ENCODE measurements at regions not wholly inside any gene's neighbourhood (a gene's known extent, or its start where the extent isn't known, plus 50 kb on each side); places are given as distances from the start of the nearest gene placed in this dataset.

GRCh38 chr20:57857969-57858368 is 148.2 kb upstream of the PMEPA1 start:
- TF ChIP-seq CTCF (IDR thresholded peaks at IDR 0.05): no peak
- no peak overlapping the region for H3K4me3 Mint-ChIP-seq (ENCODE audit: unreplicated experiment)
- H3K4me1 Mint-ChIP-seq (ENCODE audit: low read depth): no peaks in the 10 kb centered on the region
- DNase-seq (ENCODE audit: low spot score): no peak
- peaks cover 20% of the 10 kb centered on the region for H3K9me3 Mint-ChIP-seq (ENCODE audit: low read depth)
- peaks cover 1% of the 10 kb centered on the region for H3K36me3 Mint-ChIP-seq (ENCODE audit: low read depth)
- no peak overlapping the region for H3K27ac Mint-ChIP-seq (ENCODE audit: unreplicated experiment)
- H3K27me3 Mint-ChIP-seq (ENCODE audit: low read depth): peaks cover 2% of the 10 kb centered on the region

- Mint-ChIP-seq H3K4me3 (ENCODE audit: unreplicated experiment) (no peak overlapping the region), H3K27ac (ENCODE audit: unreplicated experiment) (no peak overlapping the region), H3K27me3 (ENCODE audit: low read depth) (peaks cover 2% of the 10 kb centered on the region), H3K36me3 (ENCODE audit: low read depth) (peaks cover 1% of the 10 kb centered on the region), H3K9me3 (ENCODE audit: low read depth) (peaks cover 20% of the 10 kb centered on the region), H3K4me1 (ENCODE audit: low read depth) (peaks cover 7% of the 10 kb centered on the region)
- TF ChIP-seq CTCF (IDR thresholded peaks at IDR 0.05): no peak
- no peak for DNase-seq (ENCODE audit: low spot score)
These were observed 147.3 kb upstream of the PMEPA1 start for GRCh38 chr20:57857118-57857517.

- TF ChIP-seq CTCF (IDR thresholded peaks at IDR 0.05): no peak
- H3K9me3 Mint-ChIP-seq (ENCODE audit: low read depth): peaks cover 18% of the 10 kb centered on the region
- H3K27ac Mint-ChIP-seq (ENCODE audit: unreplicated experiment): no peak overlapping the region
- H3K4me3 Mint-ChIP-seq (ENCODE audit: unreplicated experiment): no peak overlapping the region
- H3K4me1 Mint-ChIP-seq (ENCODE audit: low read depth): peaks cover 12% of the 10 kb centered on the region
- H3K27me3 Mint-ChIP-seq (ENCODE audit: low read depth): peaks cover 2% of the 10 kb centered on the region
- H3K36me3 Mint-ChIP-seq (ENCODE audit: low read depth): peaks cover 1% of the 10 kb centered on the region
- no peak for DNase-seq (ENCODE audit: low spot score)
These were observed 146.8 kb upstream of the PMEPA1 start for GRCh38 chr20:57856658-57857057.

GRCh38 chr20:57851796-57852195 is 142.0 kb upstream of the PMEPA1 start:
- Mint-ChIP-seq H3K36me3 (ENCODE audit: low read depth) (no peaks in the 10 kb centered on the region), H3K27ac (ENCODE audit: unreplicated experiment) (peak overlapping the region; percentile 19), H3K4me1 (ENCODE audit: low read depth) (peaks cover 32% of the 10 kb centered on the region), H3K4me3 (ENCODE audit: unreplicated experiment) (no peak overlapping the region), H3K27me3 (ENCODE audit: low read depth) (peaks cover 3% of the 10 kb centered on the region), H3K9me3 (ENCODE audit: low read depth) (peaks cover 2% of the 10 kb centered on the region)
- TF ChIP-seq CTCF (IDR thresholded peaks at IDR 0.05): no peak
- DNase-seq (ENCODE audit: low spot score): no peak

GRCh38 chr20:57851025-57851682 is 141.3 kb upstream of the PMEPA1 start:
- Mint-ChIP-seq H3K36me3 (ENCODE audit: low read depth) (no peaks in the 10 kb centered on the region), H3K4me3 (ENCODE audit: unreplicated experiment) (no peak overlapping the region), H3K27me3 (ENCODE audit: low read depth) (peaks cover 3% of the 10 kb centered on the region), H3K9me3 (ENCODE audit: low read depth) (peaks cover 2% of the 10 kb centered on the region), H3K27ac (ENCODE audit: unreplicated experiment) (no peak overlapping the region), H3K4me1 (ENCODE audit: low read depth) (peaks cover 32% of the 10 kb centered on the region)
- TF ChIP-seq CTCF (IDR thresholded peaks at IDR 0.05): no peak
- no peak for DNase-seq (ENCODE audit: low spot score)

All from chondrocyte (in vitro differentiated cells).